ENCODE measurements at regions not wholly inside any gene's neighbourhood (a gene's known extent, or its start where the extent isn't known, plus 50 kb on each side); places are given as distances from the start of the nearest gene placed in this dataset.

DNA sequence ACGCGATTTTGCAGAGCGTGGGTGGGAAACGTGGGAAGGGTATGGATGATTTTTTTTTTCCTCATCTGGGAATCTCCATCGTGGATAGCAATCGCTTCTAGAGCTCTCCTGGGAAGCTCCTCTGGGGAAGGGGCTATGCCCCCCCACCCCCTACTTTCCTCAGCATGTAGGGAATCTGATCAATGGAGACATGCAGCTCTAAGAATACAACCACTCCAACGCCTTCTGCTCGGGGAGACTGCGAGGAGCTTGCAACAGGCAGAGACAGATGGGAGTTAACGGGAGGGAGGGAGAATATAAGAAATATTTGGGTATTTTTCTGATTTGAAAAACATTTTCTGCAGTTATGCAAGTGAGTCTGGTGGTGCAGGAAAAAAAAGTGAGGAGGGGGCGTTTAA lies 104.6 kb upstream of the HSD17B12 start:
- no peak for DNase-seq (ENCODE audit: low read depth, low spot score)

DNA sequence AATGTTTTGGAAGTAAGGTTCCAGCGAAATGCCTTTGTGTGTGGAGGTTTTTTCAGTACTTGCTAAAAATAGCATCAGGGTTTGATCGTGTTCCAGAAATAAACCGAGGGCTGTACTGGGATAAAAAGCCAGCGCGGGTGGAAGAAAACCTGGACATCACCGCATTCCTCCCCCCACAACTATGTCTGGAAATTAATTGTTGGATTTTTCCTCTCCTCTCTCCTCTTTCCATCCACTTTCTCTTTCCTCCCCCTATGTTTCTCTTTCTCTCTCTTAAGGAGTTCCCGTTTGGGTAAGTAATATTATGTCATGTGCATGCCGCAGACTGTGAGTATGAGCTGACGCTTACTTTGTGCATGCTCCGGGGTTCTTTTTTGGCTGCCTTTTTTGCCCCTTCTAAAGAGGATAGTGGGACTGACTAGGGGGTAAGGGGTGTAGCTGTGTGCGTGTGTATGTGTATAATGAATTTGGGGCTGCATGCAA lies 104.2 kb upstream of the HSD17B12 start:
- DNase-seq (ENCODE audit: low read depth, low spot score) = no peak

- DNase-seq (ENCODE audit: low read depth, low spot score) = peak; percentile 90
These were observed 103.6 kb upstream of the HSD17B12 start for GRCh38 chr11:43576803-43577521.

GRCh38 chr11:43577566-43578264 lies 102.8 kb upstream of the HSD17B12 start:
- no peak for DNase-seq (ENCODE audit: low read depth, low spot score)

GRCh38 chr11:43578346-43579170 lies 102.0 kb upstream of the HSD17B12 start:
- DNase-seq (ENCODE audit: low read depth, low spot score) = no peak

GRCh38 chr11:43579171-43579918 lies 101.2 kb upstream of the HSD17B12 start:
- peak; percentile 59 for DNase-seq (ENCODE audit: low read depth, low spot score)

DNA sequence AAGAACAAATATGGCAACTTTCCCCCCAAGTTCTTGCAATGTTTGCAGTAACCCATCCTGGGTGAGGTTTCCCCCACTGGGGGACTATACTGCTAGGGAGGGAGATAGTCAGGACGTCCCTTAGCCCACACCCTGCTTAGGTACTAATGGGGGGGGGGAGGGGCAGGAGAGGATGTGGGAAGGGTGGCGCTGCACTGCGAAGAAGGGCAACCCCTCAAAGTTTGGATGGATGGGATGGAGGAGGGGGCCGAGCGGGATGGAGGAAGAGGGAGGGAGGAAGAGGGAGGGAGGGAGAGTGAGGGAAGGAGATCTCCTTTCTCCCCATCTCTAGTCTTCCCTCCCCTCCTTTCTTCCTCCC lies 100.6 kb upstream of the HSD17B12 start:
- DNase-seq (ENCODE audit: low read depth, low spot score) = no peak

GRCh38 chr11:43580735-43581369 lies 99.7 kb upstream of the HSD17B12 start:
- DNase-seq (ENCODE audit: low read depth, low spot score) = peak; percentile 22

DNA sequence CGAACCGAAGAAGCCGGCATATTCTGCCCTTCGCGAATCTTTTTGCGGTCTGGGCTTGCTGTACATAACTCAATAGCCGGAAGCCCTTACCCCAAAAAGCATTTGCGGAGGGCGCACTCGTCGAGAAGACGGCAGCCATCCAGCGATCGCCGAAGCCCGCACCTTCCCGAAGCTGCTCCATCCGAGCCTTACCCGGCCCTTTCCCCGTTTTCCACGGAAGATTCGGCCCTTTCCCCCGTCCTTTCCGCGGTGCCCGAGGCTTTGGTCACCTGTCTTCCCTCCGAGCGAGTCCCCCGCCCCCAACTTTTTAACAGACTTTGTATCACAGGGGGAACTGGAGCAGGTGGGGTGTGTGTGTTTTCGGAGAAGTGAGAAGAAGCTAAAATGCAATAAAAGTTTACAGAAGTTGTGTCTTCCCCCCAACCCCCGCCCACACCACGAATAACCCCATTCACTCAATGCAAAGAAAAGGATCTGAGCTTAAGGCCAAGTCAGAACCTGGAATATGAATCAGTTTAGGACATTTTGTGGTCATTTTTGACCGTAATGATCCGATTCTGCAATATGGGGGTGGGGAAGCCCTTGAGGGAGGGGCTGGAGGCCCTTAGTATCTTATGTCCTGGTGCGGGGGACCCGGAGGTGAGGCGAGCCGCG lies 99.0 kb upstream of the HSD17B12 start:
- peak; percentile 16 for DNase-seq (ENCODE audit: low read depth, low spot score)

DNA sequence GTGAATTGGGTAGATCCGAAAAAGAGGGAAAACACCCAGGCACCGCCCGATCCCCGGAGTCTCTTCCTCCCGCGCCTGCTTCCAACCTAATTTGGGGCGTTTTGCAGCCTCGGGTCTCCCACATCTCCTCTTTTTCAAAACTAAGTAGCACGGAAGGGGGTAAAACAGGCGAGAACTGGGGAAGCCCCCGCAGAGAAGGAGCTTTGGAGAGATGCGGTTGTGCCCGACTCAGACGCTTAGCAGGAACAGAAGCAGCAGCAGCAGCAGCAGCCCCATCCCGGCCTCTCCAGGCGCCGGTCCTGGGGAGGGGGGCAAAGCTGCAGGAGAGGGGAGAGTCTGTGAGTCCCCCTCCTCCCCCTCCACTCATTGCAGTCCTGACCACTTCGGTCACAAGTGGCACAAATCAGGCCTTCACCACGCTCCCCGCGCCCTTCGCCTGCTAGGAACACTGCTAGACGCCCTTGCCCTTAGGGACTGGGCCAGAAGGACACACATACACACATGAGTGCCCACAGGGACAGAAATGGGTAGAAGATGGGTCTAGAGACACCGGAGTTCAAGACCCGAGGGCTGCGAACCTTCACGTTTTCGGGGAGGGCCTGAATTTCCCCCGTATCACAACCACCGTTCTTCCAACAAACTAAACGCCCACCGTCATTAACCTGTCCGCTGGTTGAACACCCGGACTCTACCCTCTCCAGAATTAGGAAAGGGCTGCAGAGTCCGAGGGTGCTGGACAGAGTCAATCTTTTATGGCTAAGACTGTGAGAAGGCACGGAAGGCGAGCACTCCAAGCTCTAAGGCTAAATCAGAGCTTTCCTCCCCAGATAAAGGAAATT lies 98.3 kb upstream of the HSD17B12 start:
- DNase-seq (ENCODE audit: low read depth, low spot score) = peak; percentile 16

DNA sequence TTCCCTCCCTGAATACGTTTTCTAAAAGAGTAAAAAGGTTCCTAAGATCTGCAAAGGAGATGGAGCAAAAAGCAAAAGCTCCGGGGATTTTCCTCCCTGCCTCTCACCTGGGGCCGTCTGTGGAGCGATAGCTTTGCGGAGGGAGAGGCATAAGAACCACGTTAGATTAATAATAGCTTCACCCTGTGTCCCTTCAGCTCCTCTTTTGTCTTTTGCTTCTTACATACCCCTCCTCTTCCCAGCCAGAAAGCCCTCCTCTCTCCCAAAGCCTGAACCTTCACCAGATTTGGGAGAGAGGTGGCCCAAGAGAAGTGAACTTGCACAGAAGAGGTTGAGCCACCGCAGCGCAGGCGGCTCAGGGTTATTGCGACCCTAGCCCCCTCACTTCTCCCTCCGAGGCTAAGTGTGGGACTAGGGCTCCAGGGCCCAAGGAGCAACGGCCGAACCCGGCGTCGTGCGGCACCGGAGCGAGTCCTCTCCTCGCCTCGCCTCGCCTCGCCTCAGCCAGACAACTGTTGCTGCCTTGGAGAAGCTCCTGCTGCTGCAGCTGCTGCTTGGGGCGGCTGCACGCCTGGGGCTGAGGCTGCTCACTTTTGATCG lies 97.6 kb upstream of the HSD17B12 start:
- DNase-seq (ENCODE audit: low read depth, low spot score) = peak; percentile 28

GRCh38 chr11:43583548-43583947 lies 97.0 kb upstream of the HSD17B12 start:
- no peak for DNase-seq (ENCODE audit: low read depth, low spot score)

GRCh38 chr11:43585877-43586608 lies 94.5 kb upstream of the HSD17B12 start:
- DNase-seq (ENCODE audit: low read depth, low spot score) = no peak

GRCh38 chr11:43589601-43590250 lies 90.8 kb upstream of the HSD17B12 start:
- DNase-seq (ENCODE audit: low read depth, low spot score) = peak; percentile 37

- DNase-seq (ENCODE audit: low read depth, low spot score) = no peak
These were observed 79.0 kb upstream of the HSD17B12 start for GRCh38 chr11:43601511-43601910.

GRCh38 chr11:43602670-43603069 lies 77.9 kb upstream of the HSD17B12 start:
- no peak for DNase-seq (ENCODE audit: low read depth, low spot score)

- DNase-seq (ENCODE audit: low read depth, low spot score) = no peak
These were observed 66.3 kb upstream of the HSD17B12 start for GRCh38 chr11:43614214-43614613.

Measured in ELF-1 (cell line).